Activated CD8-positive, alpha-beta T cell treated with anti-CD3 and anti-CD28 coated beads for 36 hours (primary cell): ENCODE measurements at regions not wholly inside any gene's neighbourhood (a gene's known extent, or its start where the extent isn't known, plus 50 kb on each side); places are given as distances from the start of the nearest gene placed in this dataset.

Experiments used
- ATAC-seq: fragments of 200-7000 bp; cut with Tn5 transposase; one replicate; pipeline ENCODE4 v1.10.0; 2021; ENCODE audit warnings: mild to moderate bottlenecking, moderate library complexity
- CTCF ChIA-PET: fragments of 350-600 bp; sonication (Branson Sonifier 250); formaldehyde crosslinking; loops from one replicate; lab custom pipeline; 2021; ENCODE audit warnings: antibody characterized with exemption; lab: Charles Lee
- POLR2A ChIA-PET: fragments of 350-600 bp; sonication (Branson Sonifier 250); formaldehyde crosslinking; loops from one replicate; lab custom pipeline; 2021; ENCODE audit warnings: antibody characterized with exemption; lab: Charles Lee
- DNase-seq: peaks from one replicate; pipeline ENCODE4 v3.0.0-alpha.2; 2020
- H3K27ac Mint-ChIP-seq: one replicate; pipeline ENCODE4 v1.8.0; 2021; ENCODE audit warnings: mild to moderate bottlenecking, mixed read lengths
- H3K27me3 Mint-ChIP-seq: one replicate; pipeline ENCODE4 v1.8.0; 2021; ENCODE audit warnings: mixed read lengths
- H3K36me3 Mint-ChIP-seq: one replicate; pipeline ENCODE4 v1.8.0; 2021; ENCODE audit warnings: low read depth, mixed read lengths
- H3K4me1 Mint-ChIP-seq: one replicate; pipeline ENCODE4 v1.8.0; 2021; ENCODE audit warnings: low read depth, mixed read lengths
- H3K4me3 Mint-ChIP-seq: one replicate; pipeline ENCODE4 v1.8.0; 2021; ENCODE audit warnings: mild to moderate bottlenecking, moderate library complexity, mixed read lengths
- H3K9me3 Mint-ChIP-seq: one replicate; pipeline ENCODE4 v1.8.0; 2021; ENCODE audit warnings: mixed read lengths
- intact Hi-C: fragments of 100-400 bp; cut with micrococcal nuclease; formaldehyde crosslinking; loops from one replicate; pipeline ENCODE4 v1.10.0; 2022
- TF ChIP-seq, protein P1 (sequence below): fragments of 200-600 bp; IDR thresholded peaks from one replicate; pipeline ENCODE4 v1.8.0; 2022; ENCODE audit warnings: antibody characterized with exemption, mild to moderate bottlenecking

DNA sequence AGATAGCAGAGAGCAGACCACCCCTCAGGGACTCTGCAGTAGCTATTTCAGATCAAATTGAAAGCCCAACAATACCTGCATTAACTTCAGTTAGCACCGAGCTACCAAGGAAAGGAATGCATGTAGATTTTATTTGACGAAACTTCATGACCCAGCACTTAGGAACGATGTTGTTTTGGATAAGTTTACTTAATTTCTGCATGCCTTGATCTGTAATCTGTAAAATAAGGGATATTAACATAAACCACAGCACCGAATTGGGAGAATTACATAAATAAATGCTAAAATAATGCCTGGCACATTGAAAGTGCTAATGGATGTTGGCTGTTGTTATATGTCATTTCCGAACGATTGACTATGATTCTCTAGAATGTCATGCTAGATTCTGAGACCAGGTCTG is 435.8 kb upstream of the CLINT1 start:
- Mint-ChIP-seq H3K36me3 (no peaks in the 10 kb centered on the region), H3K4me1 (no peaks in the 10 kb centered on the region), H3K27ac (no peak overlapping the region), H3K9me3 (peaks cover 6% of the 10 kb centered on the region), H3K27me3 (no peaks in the 10 kb centered on the region), H3K4me3 (no peak overlapping the region)
- DNase-seq = no peak
- ChIA-PET CTCF (no interaction called here), POLR2A (no interaction called here)
- TF ChIP-seq, protein P1, sequence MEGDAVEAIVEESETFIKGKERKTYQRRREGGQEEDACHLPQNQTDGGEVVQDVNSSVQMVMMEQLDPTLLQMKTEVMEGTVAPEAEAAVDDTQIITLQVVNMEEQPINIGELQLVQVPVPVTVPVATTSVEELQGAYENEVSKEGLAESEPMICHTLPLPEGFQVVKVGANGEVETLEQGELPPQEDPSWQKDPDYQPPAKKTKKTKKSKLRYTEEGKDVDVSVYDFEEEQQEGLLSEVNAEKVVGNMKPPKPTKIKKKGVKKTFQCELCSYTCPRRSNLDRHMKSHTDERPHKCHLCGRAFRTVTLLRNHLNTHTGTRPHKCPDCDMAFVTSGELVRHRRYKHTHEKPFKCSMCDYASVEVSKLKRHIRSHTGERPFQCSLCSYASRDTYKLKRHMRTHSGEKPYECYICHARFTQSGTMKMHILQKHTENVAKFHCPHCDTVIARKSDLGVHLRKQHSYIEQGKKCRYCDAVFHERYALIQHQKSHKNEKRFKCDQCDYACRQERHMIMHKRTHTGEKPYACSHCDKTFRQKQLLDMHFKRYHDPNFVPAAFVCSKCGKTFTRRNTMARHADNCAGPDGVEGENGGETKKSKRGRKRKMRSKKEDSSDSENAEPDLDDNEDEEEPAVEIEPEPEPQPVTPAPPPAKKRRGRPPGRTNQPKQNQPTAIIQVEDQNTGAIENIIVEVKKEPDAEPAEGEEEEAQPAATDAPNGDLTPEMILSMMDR = no peak
- no peak for ATAC-seq
- intact Hi-C loops = no loop called here

DNA sequence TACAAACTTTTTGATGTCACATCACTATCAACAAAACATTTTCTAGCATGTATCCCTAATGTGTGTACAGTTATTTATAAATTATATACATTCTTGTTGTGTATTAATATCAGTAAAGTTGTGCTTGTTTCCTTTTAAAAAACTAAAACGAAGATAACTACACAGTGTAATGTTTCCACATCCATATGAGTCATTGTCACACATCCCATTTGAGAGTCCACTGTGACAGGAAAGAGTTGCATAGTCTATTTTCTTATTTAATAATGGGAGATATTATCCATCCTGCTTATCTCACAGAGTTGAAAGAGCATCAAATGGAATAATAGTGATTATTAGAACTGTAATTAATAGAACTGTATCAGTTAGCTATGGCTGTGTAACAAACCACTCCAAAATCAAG is 434.0 kb upstream of the CLINT1 start:
- Mint-ChIP-seq H3K27me3 (no peaks in the 10 kb centered on the region), H3K4me3 (no peak overlapping the region), H3K4me1 (no peaks in the 10 kb centered on the region), H3K27ac (no peak overlapping the region), H3K36me3 (no peaks in the 10 kb centered on the region), H3K9me3 (peaks cover 6% of the 10 kb centered on the region)
- TF ChIP-seq, protein P1 = no peak
- intact Hi-C loops = no loop called here
- ATAC-seq = no peak
- DNase-seq = no peak
- ChIA-PET CTCF (no interaction called here), POLR2A (no interaction called here)

DNA sequence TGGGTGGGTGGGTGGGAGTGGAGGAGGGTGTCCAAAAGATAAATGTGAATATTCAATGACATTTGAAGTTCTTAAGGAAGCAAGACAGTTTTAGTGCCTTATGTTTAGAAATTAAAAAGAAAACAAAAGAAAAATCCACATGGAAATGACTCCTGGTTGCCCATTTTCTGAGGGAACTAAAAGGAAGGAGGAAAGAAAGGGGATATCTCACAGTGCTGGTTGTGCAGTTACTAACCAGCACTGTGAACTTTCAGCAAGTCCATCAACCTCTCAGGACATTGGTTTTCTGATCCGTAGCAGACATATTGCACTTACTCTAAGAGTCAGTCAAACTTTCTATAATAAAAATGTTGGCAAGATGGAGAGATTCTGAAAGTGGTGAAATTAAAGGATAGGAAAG is 431.0 kb upstream of the CLINT1 start:
- ChIA-PET CTCF (no interaction called here), POLR2A (no interaction called here)
- Mint-ChIP-seq H3K27me3 (no peaks in the 10 kb centered on the region), H3K4me3 (no peak overlapping the region), H3K36me3 (no peaks in the 10 kb centered on the region), H3K9me3 (peaks cover 4% of the 10 kb centered on the region), H3K4me1 (no peaks in the 10 kb centered on the region), H3K27ac (no peak overlapping the region)
- TF ChIP-seq, protein P1 = no peak
- no peak for DNase-seq
- intact Hi-C loops = no loop called here
- no peak for ATAC-seq

DNA sequence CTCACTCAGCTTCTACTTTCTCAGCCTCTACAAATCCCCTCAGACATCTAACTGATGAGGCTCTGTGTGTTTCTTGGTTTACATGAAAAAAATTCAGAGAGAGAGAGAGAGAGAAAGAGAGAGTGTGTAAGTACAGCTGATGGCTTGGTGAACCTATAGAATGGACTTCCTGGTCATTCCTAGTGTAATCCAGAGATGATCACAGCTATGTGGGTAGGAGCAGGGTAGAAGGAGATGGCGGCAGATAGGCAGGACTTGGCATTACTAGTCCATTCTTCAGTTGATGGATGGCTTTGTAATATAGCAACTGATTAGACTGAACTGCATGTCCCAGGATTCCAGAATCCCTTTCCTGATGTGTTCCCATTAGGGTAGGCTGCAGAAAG is 429.3 kb upstream of the CLINT1 start:
- no peaks in the 10 kb centered on the region for H3K27me3 Mint-ChIP-seq
- no peaks in the 10 kb centered on the region for H3K36me3 Mint-ChIP-seq
- H3K4me1 Mint-ChIP-seq = no peaks in the 10 kb centered on the region
- TF ChIP-seq, protein P1 = no peak
- intact Hi-C loops = no loop called here
- no peak for DNase-seq
- ChIA-PET POLR2A (no interaction called here), CTCF (interaction anchor here (1.6 kb wide), 1 partner anchor 11 kb away, joined by 3 read pairs; no protein-coding TSS in a partner anchor)
- H3K27ac Mint-ChIP-seq = no peak overlapping the region
- no peak overlapping the region for H3K4me3 Mint-ChIP-seq
- no peak for ATAC-seq
- peaks cover under 1% of the 10 kb centered on the region for H3K9me3 Mint-ChIP-seq

DNA sequence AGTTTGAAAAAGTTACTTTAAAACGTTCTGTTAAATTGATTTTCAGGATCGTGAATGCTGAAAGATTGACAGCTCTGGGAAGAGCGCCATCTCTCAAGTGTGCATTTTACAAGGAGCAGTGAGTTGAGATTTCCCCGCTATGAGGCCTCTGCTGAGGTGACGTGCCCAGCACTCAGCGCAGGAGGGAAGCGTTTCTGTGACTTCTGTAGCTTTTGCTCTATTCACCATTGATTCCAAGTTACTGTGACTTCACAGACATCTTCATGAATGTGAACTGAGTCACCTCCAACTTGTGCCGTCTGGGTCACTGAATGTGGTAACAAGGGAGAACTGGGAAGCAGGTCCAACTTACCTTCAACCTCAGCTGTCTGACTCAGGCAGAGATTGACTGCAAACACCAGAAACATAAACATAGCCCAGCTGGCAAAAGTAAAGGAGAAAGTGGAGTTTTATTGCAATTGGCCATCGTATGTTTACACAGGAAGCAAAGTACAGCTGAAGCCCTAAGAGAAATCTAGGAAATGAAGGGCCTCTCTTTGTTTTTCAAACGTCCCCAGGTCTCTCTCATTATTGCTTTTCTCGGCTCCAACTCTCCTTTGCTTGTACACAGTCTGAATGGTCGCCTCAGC is 428.8 kb upstream of the CLINT1 start:
- no peaks in the 10 kb centered on the region for H3K4me1 Mint-ChIP-seq
- ATAC-seq = no peak
- intact Hi-C loops = no loop called here
- TF ChIP-seq, protein P1 = no peak
- no peak overlapping the region for H3K27ac Mint-ChIP-seq
- H3K36me3 Mint-ChIP-seq = no peaks in the 10 kb centered on the region
- H3K9me3 Mint-ChIP-seq = no peaks in the 10 kb centered on the region
- CTCF ChIA-PET = interaction anchor here (1.6 kb wide), 1 partner anchor 10 kb away, joined by 3 read pairs; no protein-coding TSS in a partner anchor
- no peak overlapping the region for H3K4me3 Mint-ChIP-seq
- no peak for DNase-seq
- POLR2A ChIA-PET = interaction anchor here (0.9 kb wide), 1 partner anchor 12 kb away, joined by 3 read pairs; no protein-coding TSS in a partner anchor
- no peaks in the 10 kb centered on the region for H3K27me3 Mint-ChIP-seq
